ENCODE measurements at regions not wholly inside any gene's neighbourhood (a gene's known extent, or its start where the extent isn't known, plus 50 kb on each side); places are given as distances from the start of the nearest gene placed in this dataset.

- no peak for DNase-seq
These were observed 499.4 kb downstream of the NPHP4 start for GRCh38 chr1:5492846-5493245.

DNA sequence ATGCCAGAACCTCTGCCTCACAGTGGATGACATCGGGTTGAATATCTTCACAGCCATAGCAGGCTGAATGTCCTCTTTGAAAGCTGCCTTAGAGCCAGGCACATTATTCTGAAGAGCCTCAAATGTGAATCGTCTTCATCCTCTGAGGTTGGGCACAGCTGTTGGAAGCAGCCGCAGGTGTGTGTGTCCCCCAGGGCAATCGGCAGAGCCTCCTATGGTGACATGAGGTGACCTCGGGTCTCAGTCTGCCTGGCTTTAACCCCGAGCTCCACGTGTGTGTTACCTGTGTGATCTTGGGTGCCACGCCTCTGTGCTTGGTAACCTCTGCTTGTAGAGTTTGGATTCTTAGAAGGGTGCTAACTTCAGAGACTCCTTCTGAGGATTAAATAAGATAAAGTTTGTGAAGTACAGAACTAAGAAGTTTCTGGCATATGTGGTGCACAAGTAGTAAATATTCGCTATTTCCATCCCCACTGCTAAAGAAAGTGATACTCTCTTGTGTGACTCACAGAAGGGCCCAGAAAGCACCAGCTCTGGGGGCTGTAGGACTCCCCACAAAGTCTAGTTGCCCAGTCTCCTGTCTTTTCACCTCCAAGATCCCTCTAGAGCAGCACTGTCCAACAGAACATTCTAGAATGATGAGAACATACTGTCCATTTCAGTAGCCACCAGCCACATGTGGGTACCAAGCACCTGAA is 500.9 kb downstream of the NPHP4 start:
- no peak for DNase-seq

DNA sequence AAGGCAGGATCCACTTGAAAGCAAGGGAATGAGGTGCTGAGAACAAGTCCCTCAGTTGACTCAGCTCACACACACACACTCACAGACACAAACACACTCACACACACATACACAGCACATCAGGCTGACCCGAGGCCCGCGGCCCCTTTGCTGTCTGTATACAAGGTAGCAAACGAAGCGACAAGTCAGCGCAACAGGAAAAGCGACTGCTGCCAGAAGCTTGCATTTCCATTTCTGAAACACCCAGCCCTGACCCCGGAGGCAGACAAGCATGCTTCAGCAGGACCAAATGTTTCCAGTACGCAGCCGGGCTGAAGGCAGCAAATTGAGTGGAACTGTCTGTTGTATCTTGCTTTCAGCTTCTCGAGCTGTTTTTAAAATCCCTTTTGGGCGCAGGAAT is 501.6 kb downstream of the NPHP4 start:
- no peak for DNase-seq

- no peak for DNase-seq
These were observed 503.8 kb downstream of the NPHP4 start for GRCh38 chr1:5488448-5488847.

DNA sequence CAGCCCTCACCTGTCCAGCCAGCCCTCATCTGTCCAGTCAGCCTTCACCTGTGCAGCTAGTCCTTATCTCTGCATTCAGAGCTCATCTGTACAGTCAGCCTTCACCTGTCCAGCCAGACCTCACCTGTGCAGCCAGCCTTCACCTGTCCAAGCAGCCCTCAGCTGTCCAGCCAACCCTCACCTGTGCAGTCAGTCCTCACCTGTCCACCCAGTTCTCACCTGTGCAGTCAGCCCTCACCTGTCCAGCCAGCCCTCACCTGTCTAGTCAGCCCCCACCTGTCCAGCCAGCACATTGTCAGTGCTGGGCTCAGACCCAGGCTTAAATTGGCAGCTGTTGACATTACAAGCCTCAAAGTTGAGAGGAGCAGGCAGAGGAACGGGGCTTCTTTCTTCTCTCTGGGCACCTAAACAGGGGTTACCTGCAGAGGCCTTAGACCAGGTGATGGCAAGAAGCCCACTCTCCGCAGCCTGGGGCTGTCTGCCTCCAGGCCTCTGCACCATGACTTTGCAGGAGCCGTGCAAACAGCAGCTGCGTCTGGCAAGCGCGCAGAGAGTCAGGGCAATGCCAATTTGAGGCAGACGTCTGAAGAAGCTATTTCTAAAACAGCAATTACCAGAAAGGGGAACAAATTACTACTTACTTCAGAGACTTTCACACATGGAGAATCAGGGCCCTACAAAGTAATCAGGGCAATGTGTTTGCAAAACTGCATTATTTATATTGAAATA is 506.1 kb downstream of the NPHP4 start:
- no peak for DNase-seq

DNA sequence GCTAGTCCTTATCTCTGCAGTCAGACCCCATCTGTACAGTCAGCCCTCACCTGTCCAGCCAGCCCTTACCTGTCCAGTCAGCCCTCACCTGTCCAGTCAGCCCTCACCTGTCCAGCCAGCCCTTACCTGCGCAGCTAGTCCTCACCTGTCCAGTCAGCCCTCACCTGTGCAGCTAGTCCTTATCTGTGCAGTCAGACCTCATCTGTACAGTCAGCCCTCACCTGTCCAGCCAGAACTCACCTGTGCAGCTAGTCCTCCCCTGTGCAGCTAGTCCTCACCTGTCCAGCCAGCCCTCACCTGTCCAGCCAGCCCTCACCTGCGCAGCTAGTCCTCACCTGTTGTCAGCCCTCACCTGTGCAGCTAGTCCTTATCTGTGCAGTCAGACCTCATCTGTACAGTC is 506.8 kb downstream of the NPHP4 start:
- no peak for DNase-seq

DNA sequence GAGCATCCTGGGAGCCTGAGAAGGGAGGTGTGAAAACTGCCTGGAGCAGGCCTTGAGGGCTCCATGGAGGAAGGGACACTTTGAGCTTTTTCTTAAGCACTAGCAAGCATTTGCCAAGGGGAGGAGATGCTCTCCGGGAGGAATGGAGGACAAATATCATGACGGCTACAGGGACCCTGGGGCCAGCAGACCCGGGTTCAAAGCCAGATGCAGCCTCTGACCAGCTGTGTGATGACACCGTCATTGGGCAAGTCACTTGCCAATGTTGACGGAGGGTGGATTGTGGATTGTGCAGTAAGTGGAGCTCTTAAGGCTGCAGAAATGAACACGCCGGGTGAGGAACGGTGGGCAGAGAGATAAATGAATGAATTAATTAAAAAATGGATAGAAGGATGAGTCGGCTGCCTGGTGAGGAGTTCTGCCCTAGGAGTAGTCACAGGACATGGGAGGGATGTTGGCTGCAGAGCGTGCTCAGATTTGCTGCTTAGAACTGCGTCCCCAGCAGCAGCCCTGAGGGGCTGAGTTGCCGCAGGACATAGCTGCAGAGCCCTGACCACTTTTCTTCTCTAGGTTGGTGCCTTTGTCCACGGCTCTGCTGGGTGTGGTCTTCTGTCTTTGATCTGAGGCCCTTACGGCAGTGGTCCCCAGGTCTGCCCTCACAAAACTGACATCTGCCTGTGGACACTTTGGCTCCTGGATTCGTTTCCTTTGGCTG is 507.6 kb downstream of the NPHP4 start:
- DNase-seq = no peak

- DNase-seq = no peak
These were observed 510.3 kb downstream of the NPHP4 start for GRCh38 chr1:5481889-5482288.

- no peak for DNase-seq
These were observed 511.3 kb downstream of the NPHP4 start for GRCh38 chr1:5480906-5481305.

DNA sequence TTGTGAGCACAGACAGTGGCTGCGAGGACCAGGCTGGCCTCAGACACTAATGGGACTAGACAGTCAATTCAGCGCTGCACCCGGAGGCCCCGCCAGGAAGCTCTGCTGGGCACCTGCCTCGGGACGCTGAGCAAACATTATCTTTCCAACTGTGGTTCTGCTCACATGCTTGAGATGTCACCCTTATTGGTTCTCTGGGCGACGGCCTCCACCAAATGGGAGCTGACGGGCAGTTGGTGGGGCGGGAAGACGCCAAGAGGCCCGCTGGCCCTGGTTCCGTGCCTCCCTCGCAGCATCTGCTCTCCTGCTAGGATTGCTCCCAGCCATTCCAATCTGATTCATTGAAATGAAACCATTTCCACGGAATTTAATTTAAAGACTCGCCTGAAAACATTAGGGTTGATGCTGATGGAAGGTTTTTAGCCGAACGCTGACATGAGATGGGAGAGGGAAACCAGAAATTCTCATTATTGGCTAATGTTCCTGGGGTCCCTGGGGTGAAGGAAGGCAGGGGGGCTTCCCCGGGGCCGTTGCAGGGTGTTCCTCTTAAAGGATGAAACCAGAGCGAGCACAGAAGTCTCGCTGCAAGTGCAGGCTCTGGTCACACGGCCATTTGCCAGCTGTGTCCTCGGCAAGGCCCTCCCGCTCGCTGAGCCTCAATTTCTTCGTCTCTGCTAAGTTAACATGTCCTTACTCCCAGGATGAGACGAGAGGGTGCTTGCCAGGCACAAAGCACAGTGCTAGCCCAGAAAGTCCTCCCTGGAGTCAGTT is 512.2 kb downstream of the NPHP4 start:
- no peak for DNase-seq

- DNase-seq = no peak
These were observed 513.3 kb downstream of the NPHP4 start for GRCh38 chr1:5478961-5479360.

DNA sequence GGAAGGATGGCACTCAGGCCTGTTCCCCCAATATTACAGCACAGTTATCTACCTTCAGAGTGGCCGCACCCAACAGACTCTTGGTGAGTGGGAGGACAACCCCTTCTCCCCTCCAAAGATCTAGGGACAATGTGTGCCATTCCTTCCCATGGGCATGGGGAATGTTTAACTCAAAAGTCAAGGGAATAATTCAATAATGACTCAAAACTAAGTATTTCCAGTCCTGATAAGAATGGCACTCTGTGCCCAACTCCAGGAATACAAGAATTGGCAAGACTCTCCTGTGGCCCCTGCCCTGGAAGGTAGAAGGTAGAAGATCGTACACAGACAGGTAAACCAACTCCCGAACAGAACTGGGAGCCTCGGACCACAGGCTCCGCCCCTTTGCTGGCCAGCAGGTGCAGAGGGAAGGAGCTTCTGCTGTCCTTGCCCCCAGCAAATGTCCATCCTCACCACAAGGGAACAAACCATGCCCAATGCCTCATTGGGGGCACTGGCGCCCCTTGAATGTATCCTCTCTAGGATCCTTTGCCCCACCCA is 514.0 kb downstream of the NPHP4 start:
- no peak for DNase-seq

GRCh38 chr1:5477716-5478115 is 514.5 kb downstream of the NPHP4 start:
- no peak for DNase-seq

DNA sequence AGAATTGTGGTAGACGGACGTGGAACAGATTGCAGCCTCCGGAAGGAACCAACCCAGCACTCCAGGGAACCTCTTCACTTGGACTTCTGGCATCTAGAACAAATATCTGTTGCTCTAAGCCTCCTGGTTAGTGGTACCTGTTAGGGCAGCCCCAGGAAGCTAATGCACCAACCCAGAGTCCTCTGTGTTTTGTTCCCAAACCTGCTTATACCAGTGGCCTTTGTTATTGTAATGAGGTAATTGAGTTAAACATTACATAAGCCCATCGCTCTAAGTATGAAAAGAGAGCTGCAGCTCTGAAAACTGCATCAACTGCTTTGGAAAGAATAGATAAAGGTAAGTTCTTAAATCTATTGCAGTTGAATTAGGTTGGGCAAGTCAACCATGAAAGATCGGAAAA is 516.7 kb downstream of the NPHP4 start:
- no peak for DNase-seq

- no peak for DNase-seq
These were observed 519.0 kb downstream of the NPHP4 start for GRCh38 chr1:5473268-5473667.

DNA sequence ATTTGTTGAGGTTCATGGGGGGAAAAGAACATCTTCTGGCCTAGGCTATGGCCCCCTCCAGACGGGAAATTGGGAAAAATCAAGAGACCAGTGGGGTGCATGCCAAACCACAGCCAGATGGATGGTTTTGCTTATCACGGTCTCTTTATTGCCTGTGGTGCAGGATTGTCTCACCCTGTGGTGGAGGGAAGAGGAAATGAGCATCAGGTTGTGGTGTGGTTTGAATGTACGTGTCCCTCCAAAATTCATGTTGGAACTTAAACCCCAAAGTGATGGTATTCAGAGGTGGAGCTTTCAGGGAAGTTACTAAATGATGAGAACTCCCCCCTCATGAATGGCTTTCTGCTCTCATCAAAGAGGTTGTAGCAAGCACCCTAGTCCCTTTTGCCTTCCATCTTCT is 525.7 kb downstream of the NPHP4 start:
- DNase-seq = no peak

- DNase-seq = no peak
These were observed 526.9 kb downstream of the NPHP4 start for GRCh38 chr1:5465281-5465711.

DNA sequence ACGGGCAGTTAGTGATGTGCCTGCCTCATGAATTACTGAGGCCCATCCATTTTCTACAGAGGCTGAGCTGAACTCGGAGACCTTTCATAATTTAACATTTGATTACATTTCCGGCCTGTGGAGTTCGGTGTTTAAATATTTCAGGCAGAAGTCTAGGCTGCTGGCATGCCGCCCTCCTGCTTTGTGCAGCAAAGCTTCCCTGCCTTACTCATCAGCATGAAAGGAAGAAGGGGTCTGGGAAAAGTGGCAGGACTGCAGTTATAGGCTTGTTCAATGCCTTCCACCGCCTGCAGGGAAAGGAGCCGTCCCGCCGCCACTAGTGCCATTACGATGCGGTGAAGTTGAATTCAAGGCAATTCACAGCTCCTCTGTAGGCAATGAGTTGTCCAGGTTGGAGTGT is 527.9 kb downstream of the NPHP4 start:
- no peak for DNase-seq

- no peak for DNase-seq
These were observed 531.3 kb downstream of the NPHP4 start for GRCh38 chr1:5460974-5461373.

GRCh38 chr1:5459839-5460610 is 532.2 kb downstream of the NPHP4 start:
- DNase-seq = no peak

DNA sequence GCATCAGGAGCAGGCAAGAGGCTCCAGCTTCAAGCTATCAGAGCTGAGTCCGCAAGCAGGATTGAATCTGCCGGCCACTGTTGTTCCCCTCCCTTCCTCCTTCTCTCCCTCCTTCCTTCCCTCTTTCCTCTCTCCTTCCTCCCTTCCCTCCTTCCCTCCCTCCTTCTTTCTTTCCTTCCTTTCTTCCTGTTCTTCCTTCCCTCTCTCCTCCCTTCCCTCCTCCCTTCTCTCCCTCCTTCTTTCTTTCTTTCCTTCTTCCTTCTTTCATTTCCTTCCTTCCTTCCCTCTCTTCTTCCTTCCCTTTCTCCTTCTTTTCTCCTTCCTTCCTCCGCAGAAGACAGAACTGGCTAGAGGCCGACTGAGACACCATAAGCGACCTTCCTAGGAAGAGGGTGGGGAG is 534.0 kb downstream of the NPHP4 start:
- no peak for DNase-seq

All from KG1 (cell line).